ENCODE measurements at regions not wholly inside any gene's neighbourhood (a gene's known extent, or its start where the extent isn't known, plus 50 kb on each side); places are given as distances from the start of the nearest gene placed in this dataset.

DNA sequence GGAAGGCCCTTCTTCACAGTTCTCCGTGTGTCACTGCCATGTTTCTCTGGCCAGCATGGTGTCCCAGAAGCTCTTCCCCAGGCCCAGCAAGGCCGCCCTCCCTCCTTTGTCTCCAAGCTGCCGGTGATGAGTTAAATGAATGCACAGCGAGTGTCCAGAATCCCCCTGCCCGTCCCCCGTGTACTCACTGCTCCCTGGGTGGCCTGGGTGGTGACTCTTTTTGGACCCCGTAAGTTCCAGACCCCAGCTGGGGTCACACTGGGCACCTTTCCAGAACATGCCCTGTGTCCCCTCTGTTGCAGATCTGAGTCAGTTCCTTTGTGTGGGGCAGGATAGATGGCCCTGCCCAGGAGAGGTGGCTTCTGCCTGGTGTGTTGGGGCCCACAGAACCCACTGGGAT lies 95.0 kb downstream of the MRPL36 start:
- Histone ChIP-seq H3K27me3 (ENCODE audit: insufficient read depth, low read length) (no peaks in the 10 kb centered on the region), H4K20me1 (ENCODE audit: insufficient read depth) (no peaks in the 10 kb centered on the region), H3K9ac (ENCODE audit: low read length) (no peak overlapping the region), H3K9me2 (ENCODE audit: insufficient read depth) (no peaks in the 10 kb centered on the region), H3K36me3 (ENCODE audit: control insufficient read depth in 1 of 2, insufficient read depth in 2 of 2, low read length in 2 of 2) (no peaks in the 10 kb centered on the region), H3K4me2 (ENCODE audit: low read length) (no peak overlapping the region), H3K79me2 (ENCODE audit: insufficient read depth, low read length) (no peaks in the 10 kb centered on the region), H2AFZ (ENCODE audit: low read depth, low read length, poor library complexity, severe bottlenecking) (no peak overlapping the region), H3K4me1 (ENCODE audit: control insufficient read depth in 1 of 2, insufficient read depth in 2 of 2, low read length in 2 of 2) (no peaks in the 10 kb centered on the region), H3K27ac (ENCODE audit: low read depth, low read length) (no peak overlapping the region), H3K9me3 (ENCODE audit: control insufficient read depth in 1 of 2, insufficient read depth in 1 of 2, low read depth in 1 of 2, low read length in 2 of 2) (no peaks in the 10 kb centered on the region), H3K4me3 (replicated peaks in 1 of 2; ENCODE audit: low read depth in 1 of 2, low read length in 2 of 2) (no peak overlapping the region)
- ChIA-PET RAD21 (ENCODE audit: low non-redundant PET in 1 of 2, low total read pairs in 2 of 2, uncharacterized antibody in 2 of 2, unreplicated experiment in 2 of 2) (no interaction called here), CTCF (no interaction called here), POLR2A (no interaction called here)
- no peak for TF ChIP-seq EZH2 (IDR thresholded peaks at IDR 0.05)
- no peak for TF ChIP-seq POLR2AphosphoS5 (IDR thresholded peaks at IDR 0.05; ENCODE audit: low read depth, low read length)
- TF ChIP-seq ELF1 (IDR thresholded peaks at IDR 0.05; ENCODE audit: borderline replicate concordance, low read depth) = no peak
- TF ChIP-seq SIN3A (IDR thresholded peaks at IDR 0.05; ENCODE audit: low read depth) = no peak
- TF ChIP-seq REST (IDR thresholded peaks at IDR 0.05; ENCODE audit: low read depth) = no peak
- no peak for TF ChIP-seq ZNF274 (IDR thresholded peaks at IDR 0.05; ENCODE audit: low read depth, low read length)
- TF ChIP-seq EZH2phosphoT487 (IDR thresholded peaks at IDR 0.05; ENCODE audit: borderline replicate concordance) = no peak
- no peak for TF ChIP-seq SP1 (IDR thresholded peaks at IDR 0.05; ENCODE audit: low read depth)
- no peak for TF ChIP-seq ATF3 (IDR thresholded peaks at IDR 0.05)
- no peak for TF ChIP-seq YY1 (IDR thresholded peaks at IDR 0.05; ENCODE audit: extremely low read depth, insufficient replicate concordance, low read depth, low read length)
- TF ChIP-seq CBX3 (IDR thresholded peaks at IDR 0.05; ENCODE audit: low read depth) = no peak
- no peak for TF ChIP-seq ZBTB33 (IDR thresholded peaks at IDR 0.05; ENCODE audit: extremely low read depth, insufficient replicate concordance, low read length)
- no peak for TF ChIP-seq TCF7L2 (IDR thresholded peaks at IDR 0.05; ENCODE audit: borderline replicate concordance, extremely low read depth, insufficient read depth, insufficient read length)
- TF ChIP-seq POLR2A (IDR thresholded peaks at IDR 0.05; ENCODE audit: borderline replicate concordance, extremely low read depth, insufficient read depth, insufficient read length) = no peak
- no peak for TF ChIP-seq RAD21 (IDR thresholded peaks at IDR 0.05; ENCODE audit: low read depth)
- TF ChIP-seq JUND (IDR thresholded peaks at IDR 0.05) = no peak
- no peak for TF ChIP-seq ZFX (IDR thresholded peaks at IDR 0.05)
- TF ChIP-seq EGR1 (IDR thresholded peaks at IDR 0.05; ENCODE audit: low read depth) = no peak
- TF ChIP-seq CTCF (IDR thresholded peaks at IDR 0.05 in 2 of 3, conservative IDR thresholded peaks at IDR 0.05 in 1 of 3; ENCODE audit: borderline replicate concordance in 1 of 3, insufficient read depth in 1 of 3, low read depth in 2 of 3, low read length in 2 of 3) = no peak
- ATAC-seq = no peak
- no peak for DNase-seq (ENCODE audit: low read depth, low spot score)
- no TSS peak for BruUV-seq (replicated peaks)
- intact Hi-C loops (cut with micrococcal nuclease) = no loop called here
